H1 (cell line): ENCODE measurements at regions not wholly inside any gene's neighbourhood (a gene's known extent, or its start where the extent isn't known, plus 50 kb on each side); places are given as distances from the start of the nearest gene placed in this dataset.

ENCODE experiments used
- CTCF ChIA-PET: fragments of 300-600 bp; sonication (Branson Sonifier 250); formaldehyde crosslinking; loops from one replicate; lab custom pipeline; 2021; ENCODE audit not compliant: partially characterized antibody; lab: Charles Lee
- POLR2A ChIA-PET: fragments of 300-600 bp; sonication (Branson Sonifier 250); formaldehyde crosslinking; loops from one replicate; lab custom pipeline; 2021; ENCODE audit warnings: inconsistent platforms; ENCODE audit not compliant: partially characterized antibody; lab: Charles Lee
- DNase-seq, 2 experiments: peaks; one replicate each; pipeline versions ENCODE4 v3.0.0 to v3.0.0-alpha.2; 2010 to 2022; ENCODE audit warnings: low spot score in 2 of 2, low read depth in 1 of 2, mixed read lengths in 1 of 2
- FAIRE-seq: peaks from 2 replicates; lab custom pipeline; 2011; peaks lifted over from hg19 to GRCh38; lab: Jason Lieb, UNC
- H2AFZ ChIP-seq: 2 replicates; pipeline ENCODE4 v1.8.1; 2012; ENCODE audit warnings: low read length, inconsistent platforms
- H2AK5ac ChIP-seq: 2 replicates; pipeline ENCODE4 v1.6.1; 2013; ENCODE audit warnings: low read depth, low read length
- H2BK120ac ChIP-seq: replicated peaks from 2 replicates; pipeline ENCODE3; 2013; ENCODE audit warnings: low read depth, low read length, inconsistent platforms
- H2BK12ac ChIP-seq: 2 replicates; pipeline ENCODE4 v1.6.1; 2013; ENCODE audit warnings: low read depth, low read length
- H2BK15ac ChIP-seq: 2 replicates; pipeline ENCODE4 v1.6.1; 2013; ENCODE audit warnings: low read length
- H2BK20ac ChIP-seq: 2 replicates; pipeline ENCODE4 v1.6.1; 2013; ENCODE audit warnings: low read length
- H2BK5ac ChIP-seq: 2 replicates; pipeline ENCODE4 v1.6.1; 2013; ENCODE audit warnings: low read depth, low read length
- H3K14ac ChIP-seq: 2 replicates; pipeline ENCODE4 v1.6.1; 2013; ENCODE audit warnings: inconsistent platforms; ENCODE audit not compliant: insufficient read length
- H3K18ac ChIP-seq: 2 replicates; pipeline ENCODE4 v1.6.1; 2013; ENCODE audit warnings: low read length; ENCODE audit errors: extremely low read depth
- H3K23ac ChIP-seq: 2 replicates; pipeline ENCODE4 v1.6.1; 2013; ENCODE audit warnings: inconsistent platforms; ENCODE audit not compliant: insufficient read length
- H3K23me2 ChIP-seq: 2 replicates; pipeline ENCODE4 v1.6.1; 2013; ENCODE audit warnings: low read depth, low read length
- H3K27ac ChIP-seq: 2 replicates; pipeline ENCODE4 v1.6.1; 2011; ENCODE audit warnings: low read depth, low read length, inconsistent platforms
- H3K27me3 ChIP-seq, 4 experiments: replicated peaks in 1 of 4; 1 replicate in 1 of 4; 2 replicates in 3 of 4; pipeline versions ENCODE4 v1.6.1 to v1.8.1; 2011 to 2013; ENCODE audit warnings: low read length in 3 of 4, mild to moderate bottlenecking in 3 of 4, inconsistent platforms in 2 of 4, mixed read lengths in 2 of 4, moderate library complexity in 1 of 4; ENCODE audit not compliant: control insufficient read depth in 3 of 4, insufficient read depth in 3 of 4; ENCODE audit errors: extremely low read depth in 1 of 4
- H3K36me3 ChIP-seq, 4 experiments: 2 replicates each; pipeline versions ENCODE4 v1.6.1 to v1.8.1; 2011 to 2013; ENCODE audit warnings: mild to moderate bottlenecking in 4 of 4, low read length in 3 of 4, moderate library complexity in 2 of 4, control low read depth in 1 of 4, inconsistent platforms in 1 of 4; ENCODE audit not compliant: insufficient read depth in 4 of 4, control insufficient read depth in 2 of 4
- H3K4ac ChIP-seq: replicated peaks from 2 replicates; pipeline ENCODE3; 2013; ENCODE audit warnings: low read length, low read depth, mixed read lengths, inconsistent platforms; ENCODE audit not compliant: insufficient read length
- H3K4me1 ChIP-seq, 4 experiments: replicated peaks in 1 of 4; 1 replicate in 1 of 4; 2 replicates in 3 of 4; pipeline versions ENCODE4 v1.6.1 to v1.8.1; 2011 to 2013; ENCODE audit warnings: low read length in 3 of 4, inconsistent platforms in 2 of 4, mixed read lengths in 1 of 4; ENCODE audit not compliant: insufficient read depth in 4 of 4, control insufficient read depth in 3 of 4
- H3K4me2 ChIP-seq, 2 experiments: 2 replicates each; pipeline versions ENCODE4 v1.6.1 to v1.8.1; 2011 to 2013; ENCODE audit warnings: low read depth in 2 of 2, low read length in 2 of 2, control low read depth in 1 of 2, inconsistent platforms in 1 of 2, mild to moderate bottlenecking in 1 of 2; ENCODE audit not compliant: insufficient read depth in 1 of 2
- H3K4me3 ChIP-seq, 4 experiments: fragments of 200-600, 300-600 bp in 1 of 4; sonication (generic), shearing (Covaris generic), sonication (Bioruptor Twin) in 1 of 4; 2 replicates each; pipeline versions ENCODE4 v1.5.1 to v1.8.1; 2011 to 2016; ENCODE audit warnings: low read length in 4 of 4, low read depth in 3 of 4, control low read depth in 2 of 4, inconsistent platforms in 2 of 4, mild to moderate bottlenecking in 2 of 4, mixed read lengths in 1 of 4, moderate library complexity in 1 of 4; ENCODE audit not compliant: insufficient read depth in 2 of 4; ENCODE audit errors: extremely low read depth in 1 of 4
- H3K56ac ChIP-seq: replicated peaks from 2 replicates; pipeline ENCODE3; 2013; ENCODE audit warnings: low read depth, mild to moderate bottlenecking, mixed read lengths, low read length, inconsistent platforms; ENCODE audit not compliant: insufficient read length
- H3K79me1 ChIP-seq: 2 replicates; pipeline ENCODE4 v1.6.1; 2013; ENCODE audit warnings: low read depth, low read length, control low read depth
- H3K79me2 ChIP-seq, 2 experiments: 2 replicates each; pipeline versions ENCODE4 v1.6.1 to v1.8.1; 2012 to 2013; ENCODE audit warnings: low read length in 2 of 2, mild to moderate bottlenecking in 2 of 2, inconsistent platforms in 1 of 2; ENCODE audit not compliant: insufficient read depth in 2 of 2, control insufficient read depth in 1 of 2
- H3K9ac ChIP-seq, 4 experiments: replicated peaks in 1 of 4; 1 replicate in 1 of 4; 2 replicates in 3 of 4; pipeline versions ENCODE4 v1.6.1 to v1.8.1; 2011 to 2013; ENCODE audit warnings: low read depth in 3 of 4, low read length in 3 of 4, control low read depth in 2 of 4, mild to moderate bottlenecking in 2 of 4, moderate library complexity in 2 of 4, inconsistent platforms in 1 of 4; ENCODE audit errors: extremely low read depth in 1 of 4
- H3K9me3 ChIP-seq, 2 experiments: 2 replicates each; pipeline versions ENCODE4 v1.6.1 to v1.8.1; 2012 to 2013; ENCODE audit warnings: mild to moderate bottlenecking in 2 of 2, moderate library complexity in 2 of 2, control low read depth in 1 of 2, inconsistent platforms in 1 of 2, low read depth in 1 of 2, low read length in 1 of 2, mixed read lengths in 1 of 2; ENCODE audit not compliant: insufficient read depth in 2 of 2
- H4K20me1 ChIP-seq, 2 experiments: replicated peaks in 1 of 2; 2 replicates each; pipeline versions ENCODE3 to v1.8.1; 2011 to 2013; ENCODE audit warnings: inconsistent platforms in 2 of 2, low read length in 2 of 2, mild to moderate bottlenecking in 1 of 2; ENCODE audit not compliant: insufficient read depth in 2 of 2, control insufficient read depth in 1 of 2
- H4K5ac ChIP-seq: 2 replicates; pipeline ENCODE4 v1.6.1; 2013; ENCODE audit warnings: low read length, low read depth, mixed read lengths, inconsistent platforms; ENCODE audit not compliant: insufficient read length
- H4K8ac ChIP-seq: 2 replicates; pipeline ENCODE4 v1.8.0; 2013; ENCODE audit warnings: mild to moderate bottlenecking, moderate library complexity, low read length, inconsistent platforms; ENCODE audit not compliant: insufficient read depth; ENCODE audit errors: extremely low read depth
- H4K91ac ChIP-seq: replicated peaks from 2 replicates; pipeline ENCODE3; 2013; ENCODE audit warnings: low read length, mixed read lengths, inconsistent platforms; ENCODE audit not compliant: insufficient read length
- EZH2 ChIP-seq: fragments of 200-600 bp; sonication (generic); IDR thresholded peaks from 2 replicates; pipeline ENCODE4 v1.7.1; 2012; ENCODE audit warnings: low read depth, mild to moderate bottlenecking, moderate library complexity, low read length, inconsistent platforms; ENCODE audit not compliant: severe bottlenecking
- JUN ChIP-seq: IDR thresholded peaks from 2 replicates; pipeline ENCODE4 v1.6.1; 2011; ENCODE audit warnings: low read depth, mild to moderate bottlenecking, improper control_type of control experiment, low read length
- JUND ChIP-seq: IDR thresholded peaks from 2 replicates; pipeline ENCODE4 v1.6.1; 2011; ENCODE audit warnings: mild to moderate bottlenecking, improper control_type of control experiment, low read length
- RBBP5 ChIP-seq: IDR thresholded peaks from 2 replicates; pipeline ENCODE4 v1.7.1; 2012; ENCODE audit warnings: low read depth, mild to moderate bottlenecking, inconsistent platforms, low read length, moderate library complexity, borderline replicate concordance
- SAP30 ChIP-seq: fragments of 300-600 bp; sonication (generic); IDR thresholded peaks from 2 replicates; pipeline ENCODE4 v1.7.1; 2012; ENCODE audit warnings: low read length, moderate library complexity, mild to moderate bottlenecking, inconsistent platforms; ENCODE audit not compliant: insufficient read depth, insufficient replicate concordance
- SIRT6 ChIP-seq: IDR thresholded peaks from one replicate; pipeline ENCODE4 v1.7.1; 2012; ENCODE audit warnings: low read length, inconsistent platforms
- SUZ12 ChIP-seq: fragments of 200-600 bp; sonication (generic); IDR thresholded peaks from 2 replicates; pipeline ENCODE4 v1.6.1; 2012; ENCODE audit warnings: mild to moderate bottlenecking, inconsistent platforms, low read length, moderate library complexity, mixed read lengths
- TEAD4 ChIP-seq: IDR thresholded peaks from 2 replicates; pipeline ENCODE4 v1.6.1; 2012; ENCODE audit warnings: low read depth, low read length, inconsistent platforms, mixed read lengths
- WGBS, 2 experiments: shearing (Covaris generic) in 1 of 2; methylation state at CpG; one replicate each; pipeline versions ENCODE4 v1.1.6 to v1.1.7; 2013 to 2015; ENCODE audit warnings: low lambda C conversion rate in 2 of 2, mixed read lengths in 2 of 2, inconsistent platforms in 1 of 2, low coverage in 1 of 2, missing lambda C conversion rate in 1 of 2; ENCODE audit not compliant: insufficient replicate concordance in 2 of 2, insufficient coverage in 1 of 2, insufficient read length in 1 of 2; ENCODE audit errors: extremely low coverage in 1 of 2, missing lambda C conversion rate in 1 of 2; 5-methylcytosine and 5-hydroxymethylcytosine counted together

- FAIRE-seq = no peak
- Histone ChIP-seq H3K56ac (no peak overlapping the region), H4K91ac (no peak overlapping the region), H3K14ac (no peak overlapping the region), H3K79me2 (no peaks in the 10 kb centered on the region), H2AFZ (no peak overlapping the region), H3K27me3 (no peaks in the 10 kb centered on the region), H2AK5ac (no peak overlapping the region), H2BK120ac (no peak overlapping the region), H2BK12ac (no peak overlapping the region), H2BK15ac (no peak overlapping the region), H3K4me1 (no peaks in the 10 kb centered on the region), H3K4me2 (no peak overlapping the region), H3K36me3 (no peaks in the 10 kb centered on the region), H4K8ac (no peak overlapping the region), H3K4me3 (no peak overlapping the region), H3K9me3 (no peaks in the 10 kb centered on the region), H2BK5ac (no peak overlapping the region), H3K79me1 (no peaks in the 10 kb centered on the region), H4K20me1 (no peaks in the 10 kb centered on the region), H2BK20ac (no peak overlapping the region), H3K23ac (no peak overlapping the region), H3K9ac (no peak overlapping the region), H3K18ac (no peak overlapping the region), H3K23me2 (no peaks in the 10 kb centered on the region), H3K4ac (no peak overlapping the region), H4K5ac (no peak overlapping the region), H3K27ac (no peak overlapping the region)
- DNase-seq = no peak
- CTCF ChIA-PET = interaction anchor here (1.4 to 2.2 kb wide), 2 partner anchors 19 to 22 kb away, joined by 3 to 5 read pairs; no protein-coding TSS in a partner anchor
- 94% methylated on average over 2 of the region's 2 CpGs; no CpG with 5 or more reads in 1 of the 2 experiments for WGBS, 2 experiments
- no peak for TF ChIP-seq SIRT6
- no peak for TF ChIP-seq TEAD4
- TF ChIP-seq JUN = no peak
- no peak for TF ChIP-seq RBBP5
- no peak for TF ChIP-seq SAP30
- no peak for TF ChIP-seq SUZ12
- TF ChIP-seq JUND = no peak
- no peak for TF ChIP-seq EZH2
- POLR2A ChIA-PET = no interaction called here
These were observed 411.8 kb upstream of the ASIC2 start for GRCh38 chr17:33704856-33705255.
